Mesothelial cell of epicardium (in vitro differentiated cells): ENCODE measurements at regions not wholly inside any gene's neighbourhood (a gene's known extent, or its start where the extent isn't known, plus 50 kb on each side); places are given as distances from the start of the nearest gene placed in this dataset.

Source experiments
- DNase-seq, 2 experiments: peaks; one replicate each; pipeline ENCODE4 v3.0.0; 2021; ENCODE audit warnings: low spot score in 2 of 2; ENCODE audit not compliant: unreplicated experiment in 2 of 2
- H3K27ac Mint-ChIP-seq: 2 replicates; pipeline ENCODE4 v1.8.0; 2021; ENCODE audit warnings: mixed read lengths
- H3K27me3 Mint-ChIP-seq: 2 replicates; pipeline ENCODE4 v1.8.0; 2021; ENCODE audit warnings: low read depth, mixed read lengths
- H3K36me3 Mint-ChIP-seq: 2 replicates; pipeline ENCODE4 v1.8.0; 2021; ENCODE audit warnings: mixed read lengths
- H3K4me1 Mint-ChIP-seq: 2 replicates; pipeline ENCODE4 v1.8.0; 2021; ENCODE audit warnings: mixed read lengths
- H3K4me3 Mint-ChIP-seq: 2 replicates; pipeline ENCODE4 v1.8.0; 2021; ENCODE audit warnings: mild to moderate bottlenecking, moderate library complexity, mixed read lengths
- H3K9me3 Mint-ChIP-seq: 2 replicates; pipeline ENCODE4 v1.8.0; 2021; ENCODE audit warnings: mixed read lengths
- CTCF ChIP-seq: fragments of 200-600 bp; sonication (generic); IDR thresholded peaks from one replicate; pipeline ENCODE4 v1.5.0; 2021; ENCODE audit warnings: antibody characterized with exemption; ENCODE audit not compliant: unreplicated experiment

- no peaks in the 10 kb centered on the region for H3K4me1 Mint-ChIP-seq
- DNase-seq: no peak
- H3K4me3 Mint-ChIP-seq: no peak overlapping the region
- no peaks in the 10 kb centered on the region for H3K36me3 Mint-ChIP-seq
- H3K27ac Mint-ChIP-seq: no peak overlapping the region
- peaks cover 28% of the 10 kb centered on the region for H3K9me3 Mint-ChIP-seq
- TF ChIP-seq CTCF: no peak
- peaks cover 6% of the 10 kb centered on the region for H3K27me3 Mint-ChIP-seq
Measured at GRCh38 chr7:4550117-4550516, 132.0 kb upstream of the FOXK1 start.

- TF ChIP-seq CTCF: no peak
- Mint-ChIP-seq H3K9me3 (peaks cover 33% of the 10 kb centered on the region), H3K4me3 (no peak overlapping the region), H3K27ac (no peak overlapping the region), H3K4me1 (no peaks in the 10 kb centered on the region), H3K27me3 (peaks cover 6% of the 10 kb centered on the region), H3K36me3 (no peaks in the 10 kb centered on the region)
- DNase-seq: no peak
Measured at GRCh38 chr7:4552985-4553384, 129.1 kb upstream of the FOXK1 start.

GRCh38 chr7:4556868-4557793 is 125.0 kb upstream of the FOXK1 start:
- Mint-ChIP-seq H3K4me1 (no peaks in the 10 kb centered on the region), H3K4me3 (no peak overlapping the region), H3K27ac (no peak overlapping the region), H3K9me3 (peaks cover 30% of the 10 kb centered on the region), H3K36me3 (no peaks in the 10 kb centered on the region), H3K27me3 (peaks cover 9% of the 10 kb centered on the region)
- TF ChIP-seq CTCF: no peak
- DNase-seq: no peak

GRCh38 chr7:4561795-4562194 is 120.3 kb upstream of the FOXK1 start:
- no peaks in the 10 kb centered on the region for H3K4me1 Mint-ChIP-seq
- DNase-seq: no peak
- peaks cover 21% of the 10 kb centered on the region for H3K9me3 Mint-ChIP-seq
- H3K27ac Mint-ChIP-seq: no peak overlapping the region
- H3K36me3 Mint-ChIP-seq: no peaks in the 10 kb centered on the region
- H3K4me3 Mint-ChIP-seq: no peak overlapping the region
- peaks cover 15% of the 10 kb centered on the region for H3K27me3 Mint-ChIP-seq
- no peak for TF ChIP-seq CTCF

GRCh38 chr7:4566714-4567113 is 115.4 kb upstream of the FOXK1 start:
- no peaks in the 10 kb centered on the region for H3K4me1 Mint-ChIP-seq
- H3K27me3 Mint-ChIP-seq: peaks cover 11% of the 10 kb centered on the region
- no peaks in the 10 kb centered on the region for H3K36me3 Mint-ChIP-seq
- DNase-seq: no peak
- H3K9me3 Mint-ChIP-seq: peaks cover 27% of the 10 kb centered on the region
- H3K27ac Mint-ChIP-seq: no peak overlapping the region
- no peak overlapping the region for H3K4me3 Mint-ChIP-seq
- no peak for TF ChIP-seq CTCF
